ENCODE measurements at regions not wholly inside any gene's neighbourhood (a gene's known extent, or its start where the extent isn't known, plus 50 kb on each side); places are given as distances from the start of the nearest gene placed in this dataset.

DNA sequence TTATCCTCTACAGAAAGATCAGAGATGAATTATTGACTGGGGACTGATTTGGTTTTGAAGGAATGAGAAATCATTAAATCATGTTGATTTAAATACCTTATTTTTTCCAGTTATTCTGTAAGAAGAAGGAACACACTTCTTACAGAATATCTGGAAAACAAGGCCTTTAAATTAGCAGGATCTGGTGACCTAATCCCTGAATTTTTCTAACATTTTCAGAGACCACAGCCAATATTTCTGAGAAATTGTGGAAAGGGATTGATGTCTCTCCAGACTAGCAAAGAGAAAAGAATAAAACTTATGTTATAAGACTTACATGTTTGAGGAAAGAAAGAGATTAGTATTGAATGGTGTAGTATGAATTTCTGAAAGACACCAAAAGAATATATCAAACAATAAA is 104.0 kb downstream of the KCNE4 start:
- TF ChIP-seq, protein P1, sequence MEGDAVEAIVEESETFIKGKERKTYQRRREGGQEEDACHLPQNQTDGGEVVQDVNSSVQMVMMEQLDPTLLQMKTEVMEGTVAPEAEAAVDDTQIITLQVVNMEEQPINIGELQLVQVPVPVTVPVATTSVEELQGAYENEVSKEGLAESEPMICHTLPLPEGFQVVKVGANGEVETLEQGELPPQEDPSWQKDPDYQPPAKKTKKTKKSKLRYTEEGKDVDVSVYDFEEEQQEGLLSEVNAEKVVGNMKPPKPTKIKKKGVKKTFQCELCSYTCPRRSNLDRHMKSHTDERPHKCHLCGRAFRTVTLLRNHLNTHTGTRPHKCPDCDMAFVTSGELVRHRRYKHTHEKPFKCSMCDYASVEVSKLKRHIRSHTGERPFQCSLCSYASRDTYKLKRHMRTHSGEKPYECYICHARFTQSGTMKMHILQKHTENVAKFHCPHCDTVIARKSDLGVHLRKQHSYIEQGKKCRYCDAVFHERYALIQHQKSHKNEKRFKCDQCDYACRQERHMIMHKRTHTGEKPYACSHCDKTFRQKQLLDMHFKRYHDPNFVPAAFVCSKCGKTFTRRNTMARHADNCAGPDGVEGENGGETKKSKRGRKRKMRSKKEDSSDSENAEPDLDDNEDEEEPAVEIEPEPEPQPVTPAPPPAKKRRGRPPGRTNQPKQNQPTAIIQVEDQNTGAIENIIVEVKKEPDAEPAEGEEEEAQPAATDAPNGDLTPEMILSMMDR (IDR thresholded peaks at IDR 0.05; ENCODE audit: low read length, missing control alignments), result no peak
- no peak for DNase-seq (ENCODE audit: low read depth)

DNA sequence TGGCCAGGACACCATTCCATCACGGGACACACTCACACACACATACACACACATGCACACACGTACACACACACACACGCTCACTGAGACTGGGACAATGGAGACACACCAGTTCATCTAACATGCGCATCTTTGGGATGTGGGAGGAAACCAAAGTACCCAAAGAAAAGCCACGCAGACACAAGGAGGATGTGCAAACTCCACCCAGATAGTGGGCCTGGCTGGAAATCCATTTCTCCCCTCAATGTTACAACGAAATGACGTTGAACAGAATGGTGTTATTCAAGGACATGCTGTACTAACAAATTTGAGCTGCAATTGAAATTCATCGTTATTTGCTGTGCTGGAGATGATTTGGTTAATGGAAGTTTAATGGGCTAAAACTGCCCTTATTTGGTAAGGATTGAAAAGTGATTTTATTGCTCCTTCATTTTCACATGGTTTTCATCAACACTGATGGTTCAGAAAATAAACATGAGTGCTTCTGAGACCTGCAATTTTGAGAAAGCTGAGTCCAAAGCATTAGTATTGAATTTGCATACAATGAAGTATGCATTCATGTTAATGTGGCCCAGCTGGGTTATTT is 110.0 kb downstream of the KCNE4 start:
- TF ChIP-seq, protein P1 (IDR thresholded peaks at IDR 0.05; ENCODE audit: low read length, missing control alignments), result no peak
- H3K4me3 ChIP-seq (replicated peaks; ENCODE audit: low read depth, low read length), result no peak overlapping the region
- no peak for DNase-seq (ENCODE audit: low read depth)

More for the DNA sequence above, 104.0 kb downstream of the KCNE4 start:
- no peak overlapping the region for H3K4me3 ChIP-seq (replicated peaks; ENCODE audit: low read depth, low read length)

DNA sequence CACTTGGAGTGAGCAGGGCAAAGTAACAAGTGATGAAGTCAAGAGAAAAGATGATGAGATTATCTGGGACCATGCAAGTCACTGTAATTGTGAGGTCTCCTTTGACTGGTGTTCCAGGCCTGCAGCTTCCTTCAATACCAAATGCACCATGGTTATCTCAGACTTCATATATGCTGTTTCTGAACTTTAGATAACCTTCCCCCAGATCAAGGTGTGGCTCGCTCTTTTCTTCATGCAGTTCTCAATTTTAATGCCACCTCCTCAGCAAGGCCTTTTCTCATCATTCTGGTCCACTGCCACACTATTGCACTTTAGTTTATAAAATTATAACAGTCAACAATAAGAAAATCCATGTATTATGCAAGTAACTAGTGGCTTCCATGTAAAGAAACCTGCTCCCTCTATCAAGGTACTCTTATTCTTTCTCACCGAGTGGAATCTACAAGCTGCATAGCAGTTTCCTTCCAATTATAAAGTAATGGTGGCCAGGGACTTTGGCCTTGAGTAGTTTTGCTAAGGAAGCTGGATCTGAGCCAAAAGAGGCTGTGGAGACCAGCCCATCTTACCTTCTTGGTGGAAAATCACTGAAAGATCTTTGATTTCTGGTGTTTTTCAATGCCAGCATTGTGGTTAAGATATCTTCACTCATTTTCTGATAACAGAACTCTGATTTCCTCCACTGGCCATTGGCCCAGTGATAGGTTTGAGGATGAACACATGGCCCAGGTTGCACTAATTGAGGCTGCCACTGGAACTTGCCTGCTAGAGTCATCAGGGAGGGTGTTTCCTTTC is 113.6 kb downstream of the KCNE4 start:
- no peak overlapping the region for H3K4me3 ChIP-seq (replicated peaks; ENCODE audit: low read depth, low read length)
- TF ChIP-seq, protein P1 (IDR thresholded peaks at IDR 0.05; ENCODE audit: low read length, missing control alignments), result no peak
- no peak for DNase-seq (ENCODE audit: low read depth)

DNA sequence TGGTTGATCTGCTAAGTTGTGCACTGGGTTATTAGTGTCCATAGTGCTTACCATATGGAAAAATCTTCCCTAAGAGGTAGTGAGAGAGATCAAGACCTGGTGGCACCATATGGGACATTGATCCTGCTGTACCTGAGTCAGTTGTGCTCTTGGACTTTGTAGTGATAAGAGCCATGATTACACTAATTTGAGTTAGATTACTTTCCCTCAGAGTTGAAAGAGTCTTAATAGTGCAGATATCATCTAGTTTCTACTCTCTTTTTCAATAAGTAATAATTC is 114.2 kb downstream of the KCNE4 start:
- TF ChIP-seq, protein P1 (IDR thresholded peaks at IDR 0.05; ENCODE audit: low read length, missing control alignments), result no peak
- H3K4me3 ChIP-seq (replicated peaks; ENCODE audit: low read depth, low read length), result no peak overlapping the region
- no peak for DNase-seq (ENCODE audit: low read depth)

DNA sequence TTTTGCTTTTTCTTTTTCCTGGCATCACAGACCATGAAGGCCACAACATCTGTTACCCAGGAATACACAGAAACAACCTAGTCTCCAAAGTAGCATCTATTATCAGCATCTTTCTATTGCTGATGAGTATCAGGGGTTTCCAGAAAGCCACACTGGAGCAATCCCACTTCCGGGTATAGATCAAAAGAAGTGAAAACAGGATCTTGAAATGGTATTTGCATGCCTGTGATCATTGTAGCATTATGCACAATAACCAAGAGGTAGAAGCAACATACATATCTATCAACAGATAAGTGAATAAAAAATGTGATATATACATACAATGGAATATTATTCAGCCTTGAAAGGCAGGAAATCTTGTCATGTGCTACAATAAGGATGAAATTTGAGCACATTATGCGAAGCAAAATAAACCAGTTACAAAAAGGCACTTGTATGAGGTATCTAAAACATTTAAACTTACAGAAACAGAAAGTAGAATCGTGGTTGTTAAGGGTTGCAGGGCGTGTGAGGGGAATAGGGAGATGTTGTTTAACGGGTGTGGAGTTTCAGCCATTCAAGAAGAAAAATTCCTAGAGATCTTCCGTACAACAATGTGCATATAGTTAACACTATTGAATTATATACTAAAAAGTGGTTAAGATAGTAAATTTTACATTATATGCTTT is 115.1 kb downstream of the KCNE4 start:
- TF ChIP-seq, protein P1 (IDR thresholded peaks at IDR 0.05; ENCODE audit: low read length, missing control alignments), result no peak
- H3K4me3 ChIP-seq (replicated peaks; ENCODE audit: low read depth, low read length), result no peak overlapping the region
- no peak for DNase-seq (ENCODE audit: low read depth)

DNA sequence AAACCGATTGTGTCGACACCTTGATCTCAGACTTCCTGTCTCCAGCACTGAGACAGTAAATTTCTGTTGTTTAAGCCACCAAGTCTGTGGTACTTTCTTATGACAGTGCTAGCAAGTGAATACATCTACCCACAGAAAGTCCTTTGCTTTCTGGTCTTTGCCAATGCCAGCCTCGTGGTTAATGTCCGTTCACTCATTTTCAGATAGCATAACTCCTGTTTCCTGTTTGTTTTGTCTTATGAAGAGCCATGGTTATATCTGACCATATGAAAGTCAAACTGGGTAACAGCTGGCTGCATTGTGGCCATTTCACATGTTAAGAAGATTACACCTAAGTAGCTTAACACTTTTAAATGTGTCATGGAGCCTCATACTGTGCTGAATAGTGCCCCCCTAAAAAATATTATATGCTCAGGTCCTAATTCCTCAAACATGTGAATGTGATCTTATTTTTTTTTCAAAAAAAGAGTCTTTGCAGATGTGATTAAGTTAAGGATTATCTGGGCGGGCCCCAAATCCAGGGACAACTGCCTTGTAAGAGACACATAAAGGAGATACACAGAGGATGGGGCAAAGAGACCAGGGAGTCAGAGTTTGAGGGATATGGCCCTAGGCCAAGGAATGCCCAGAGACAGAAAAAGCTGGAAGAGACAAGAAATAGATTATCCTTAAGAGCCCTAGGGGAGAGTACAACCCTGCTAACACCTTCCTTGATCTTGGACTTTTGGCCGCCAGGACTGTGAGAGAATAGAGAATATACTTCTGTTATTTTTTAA is 118.0 kb downstream of the KCNE4 start:
- no peak for DNase-seq (ENCODE audit: low read depth)
- TF ChIP-seq, protein P1 (IDR thresholded peaks at IDR 0.05; ENCODE audit: low read length, missing control alignments), result no peak
- H3K4me3 ChIP-seq (replicated peaks; ENCODE audit: low read depth, low read length), result no peak overlapping the region
